ENCODE measurements at regions not wholly inside any gene's neighbourhood (a gene's known extent, or its start where the extent isn't known, plus 50 kb on each side); places are given as distances from the start of the nearest gene placed in this dataset.
"Not testable (repeated sequence)": the region's sequence is repeated elsewhere in the genome, so short reads cannot be mapped to it uniquely, and the experiment has no call there.

- not testable (repeated sequence) for DNase-seq
Observed at GRCh38 chr6:20346948-20347347, 54.7 kb upstream of the E2F3 start.

DNA sequence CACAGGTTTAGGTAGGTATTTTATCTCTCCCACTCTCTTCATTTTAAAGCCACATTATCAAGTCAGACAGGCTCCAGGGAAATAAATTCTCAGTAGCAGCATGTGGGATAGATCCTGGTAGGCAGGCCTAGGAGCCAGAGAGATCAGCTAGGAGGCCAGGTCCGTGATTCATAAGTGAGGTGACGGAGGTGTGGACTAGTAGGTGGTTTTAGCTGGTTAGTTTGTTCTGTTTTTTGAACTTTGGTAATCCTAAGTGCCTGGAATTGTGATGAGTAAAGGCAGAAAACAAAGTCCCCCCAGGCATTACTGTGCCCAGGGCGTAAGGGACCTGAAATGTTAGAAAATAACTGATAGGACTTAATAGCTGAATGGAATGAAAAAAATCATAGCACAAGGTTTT is 53.6 kb upstream of the E2F3 start:
- no peak for DNase-seq

GRCh38 chr6:20349225-20349624 is 52.5 kb upstream of the E2F3 start:
- no peak for DNase-seq

GRCh38 chr6:20350215-20350614 is 51.5 kb upstream of the E2F3 start:
- DNase-seq, result no peak

DNA sequence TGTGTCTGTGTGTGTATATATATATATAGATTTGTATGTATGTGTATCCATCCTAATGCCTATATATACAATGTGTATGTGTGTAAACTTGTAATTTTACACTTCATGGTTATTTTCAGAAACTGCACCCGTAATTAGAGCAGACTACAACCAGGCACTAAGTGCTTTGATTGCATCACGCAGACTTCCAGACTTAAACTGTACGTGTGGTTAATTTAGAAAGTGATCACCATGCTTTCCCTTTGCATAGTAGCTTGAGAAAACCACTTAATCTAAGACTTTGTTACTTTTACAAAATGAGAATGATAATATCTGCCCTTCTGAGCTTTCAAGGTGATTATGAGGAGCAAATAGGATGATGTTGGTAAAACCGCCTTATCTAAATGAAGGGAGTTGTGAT is 50.1 kb upstream of the E2F3 start:
- DNase-seq, result no peak
